ENCODE measurements at regions not wholly inside any gene's neighbourhood (a gene's known extent, or its start where the extent isn't known, plus 50 kb on each side); places are given as distances from the start of the nearest gene placed in this dataset.
A peak's percentile ranks its signal among the peaks of the same experiment; 100 is the strongest.

DNA sequence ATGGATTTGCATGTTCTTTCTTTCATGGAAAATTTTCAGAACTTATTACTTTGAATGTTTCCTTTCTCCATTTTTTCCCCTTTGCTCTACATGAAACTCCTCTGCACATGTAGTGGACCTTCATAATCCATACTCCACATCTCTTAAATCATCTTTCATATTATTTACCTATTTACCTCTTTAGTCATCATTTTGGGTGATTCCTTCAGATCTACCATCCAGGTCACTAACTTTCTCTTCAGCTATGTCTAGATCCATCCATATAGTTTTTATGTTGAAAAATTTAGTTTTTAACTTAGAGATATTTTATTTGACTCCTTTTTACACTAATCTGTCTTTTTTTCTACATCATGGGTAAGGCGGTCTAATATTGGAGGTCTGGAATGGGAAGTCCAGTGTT lies 586.6 kb downstream of the NR2F1-AS1 start:
- DNase-seq = no peak

DNA sequence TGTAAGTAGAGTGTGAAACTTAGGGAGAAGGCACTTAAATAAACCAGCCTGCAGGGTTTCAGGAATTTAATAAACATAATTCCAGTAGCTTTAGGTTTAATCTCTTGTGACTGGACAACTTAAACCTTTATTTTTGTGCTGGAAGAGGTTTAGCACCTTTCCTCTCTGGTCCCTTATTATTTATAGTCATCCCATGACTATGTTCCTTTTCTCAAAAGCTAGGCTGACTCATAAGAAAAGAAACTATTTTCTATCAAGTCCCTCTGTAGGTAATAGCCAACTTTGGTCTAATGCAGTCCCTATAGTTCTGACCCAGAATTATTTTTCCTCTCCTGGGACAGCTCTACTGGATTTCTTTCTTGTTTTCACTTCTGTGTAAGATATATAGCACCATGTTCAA lies 588.9 kb downstream of the NR2F1-AS1 start:
- DNase-seq = no peak

DNA sequence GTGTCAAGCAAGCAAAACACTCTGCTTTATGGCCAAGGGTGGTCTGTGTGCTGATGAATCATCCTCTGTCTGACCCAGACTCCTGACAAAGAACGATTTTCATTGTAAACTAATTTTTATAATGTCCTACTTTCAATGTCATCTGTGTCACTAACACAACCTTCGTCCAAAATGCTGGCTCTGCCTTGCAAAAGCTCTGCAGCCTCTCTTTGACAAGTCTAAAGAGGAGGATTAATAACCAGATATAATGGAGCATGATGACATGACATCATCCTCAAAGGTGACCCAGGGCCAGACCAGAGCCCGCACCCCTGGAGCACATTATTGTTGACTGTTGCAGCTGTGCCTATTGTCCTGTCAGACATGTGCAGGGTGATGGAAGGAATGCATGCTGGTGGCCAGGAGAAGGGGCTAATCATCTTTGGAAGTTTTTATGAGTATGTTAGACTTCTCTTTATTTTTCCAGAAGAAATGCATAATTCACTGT lies 589.4 kb downstream of the NR2F1-AS1 start:
- no peak for DNase-seq

DNA sequence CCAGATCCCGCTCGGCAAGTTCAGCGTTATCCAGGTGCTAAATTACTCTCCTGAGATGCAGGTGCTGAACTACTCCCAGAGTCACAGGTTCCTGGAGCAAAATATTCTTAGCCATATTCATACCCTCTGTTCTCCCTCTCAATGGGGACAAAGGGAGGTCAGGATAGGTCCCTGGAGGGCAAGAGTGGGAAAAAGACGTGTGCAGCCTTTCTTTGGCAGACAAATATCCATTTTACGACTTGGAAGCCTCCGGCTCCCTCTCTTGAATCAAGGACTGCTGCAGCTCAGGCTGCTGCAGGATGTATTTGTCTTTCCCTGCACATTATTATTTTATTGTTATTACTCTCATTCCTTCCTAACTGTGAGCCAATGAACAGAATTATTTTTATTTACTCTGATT lies 590.2 kb downstream of the NR2F1-AS1 start:
- no peak for DNase-seq

DNA sequence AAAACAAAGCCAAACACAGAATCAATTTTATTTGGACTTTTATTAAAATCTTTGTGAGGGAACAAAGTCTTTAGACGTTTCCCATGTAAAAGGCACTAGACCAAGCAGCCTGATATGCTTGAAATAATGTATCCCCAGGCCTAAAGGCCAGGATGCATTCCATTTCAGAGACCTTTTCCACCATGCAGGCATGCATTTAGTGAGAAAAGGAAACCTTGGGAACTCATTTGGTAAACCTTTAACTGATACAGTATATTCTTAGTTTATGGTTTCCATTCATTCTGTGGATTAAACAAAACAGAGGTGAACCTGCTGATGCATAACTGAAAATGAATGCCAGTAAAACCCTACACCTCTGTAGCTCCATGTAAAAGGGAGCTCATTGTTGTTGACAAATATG lies 600.0 kb downstream of the NR2F1-AS1 start:
- no peak for DNase-seq

DNA sequence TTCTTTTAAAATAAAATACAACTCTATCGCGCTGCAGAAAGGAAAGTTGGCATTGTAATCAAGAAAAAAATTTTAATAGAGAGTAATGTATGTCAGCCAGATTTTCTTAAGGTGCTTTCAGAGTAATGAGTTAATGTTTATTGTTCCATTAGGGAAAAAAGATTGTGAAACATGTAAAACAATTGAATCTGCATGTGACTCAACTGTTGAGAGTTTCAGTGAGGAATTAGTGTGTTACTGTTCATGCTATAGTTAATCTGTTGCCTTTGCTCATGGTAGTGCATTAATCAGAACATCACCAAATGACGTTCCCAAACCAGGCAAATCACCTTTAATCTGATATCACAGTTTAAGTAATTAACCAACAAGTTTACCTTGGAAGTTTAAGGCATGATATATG lies 600.5 kb downstream of the NR2F1-AS1 start:
- no peak for DNase-seq

DNA sequence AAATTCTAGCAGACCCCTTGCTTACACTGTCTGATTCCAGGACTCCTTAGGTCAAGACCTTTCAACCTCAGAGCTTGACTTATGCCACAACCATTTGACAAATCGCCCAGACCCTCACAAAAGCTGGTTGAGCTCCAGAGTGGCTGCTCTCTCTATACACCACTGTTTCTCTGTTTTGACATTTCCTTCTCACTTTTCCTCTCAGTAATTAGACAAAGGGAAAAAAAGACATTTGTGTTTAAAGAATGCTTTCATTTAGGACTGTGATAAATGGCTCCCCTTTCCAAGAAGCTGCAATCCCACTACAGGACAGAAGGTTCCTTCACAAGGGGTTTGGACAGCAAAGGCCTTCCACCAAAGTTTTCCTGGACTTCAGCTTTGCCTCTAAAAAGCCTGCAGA lies 601.3 kb downstream of the NR2F1-AS1 start:
- no peak for DNase-seq

DNA sequence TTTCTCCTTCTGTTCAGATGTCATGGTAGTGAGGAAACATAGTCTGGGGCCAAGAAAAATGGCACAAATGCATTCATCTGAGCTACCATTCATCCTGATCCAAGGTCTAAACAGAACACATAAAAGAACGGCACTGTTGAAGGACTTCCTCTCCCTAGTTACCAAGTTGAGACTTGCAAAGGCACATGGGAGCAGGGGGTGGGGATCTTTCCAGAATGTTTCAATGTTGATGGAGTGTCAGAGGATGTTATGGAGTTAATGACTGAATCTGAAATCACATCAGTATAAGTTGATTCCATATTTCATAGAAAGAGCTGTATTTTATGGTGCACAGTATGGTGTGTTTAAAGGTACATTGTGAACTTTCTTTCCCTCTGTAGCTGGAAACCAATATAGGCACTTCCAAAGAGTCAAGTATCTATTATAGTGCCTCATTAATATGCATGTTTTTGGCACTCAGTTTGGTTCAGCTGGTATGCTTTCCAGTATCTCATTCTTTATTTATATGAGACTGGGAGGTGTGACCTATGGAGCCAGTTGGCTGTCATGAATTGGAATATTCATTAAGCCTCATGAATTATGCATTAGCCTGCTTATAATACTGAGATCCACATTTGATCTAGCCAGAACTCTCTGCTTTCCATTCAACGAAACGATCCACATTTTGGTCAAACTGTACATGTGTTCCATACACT lies 603.0 kb downstream of the NR2F1-AS1 start:
- DNase-seq = no peak

DNA sequence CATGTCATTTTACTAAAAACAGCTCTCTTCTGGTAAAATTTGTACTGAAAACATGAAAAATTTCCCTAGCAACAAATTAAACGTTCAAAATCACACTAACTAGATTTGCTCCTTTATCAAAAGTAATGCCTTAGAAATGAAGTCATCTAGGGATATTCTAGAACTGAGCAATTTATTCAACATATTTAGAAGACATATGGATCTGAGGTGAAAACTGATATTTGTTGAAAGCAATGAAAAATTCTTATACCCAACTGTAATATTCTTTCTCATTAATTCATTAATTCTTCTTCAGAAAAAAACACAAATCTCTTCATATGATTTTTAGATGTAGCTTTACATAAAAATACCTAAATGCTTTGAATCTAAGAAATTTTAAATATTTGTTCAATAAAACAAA lies 604.9 kb downstream of the NR2F1-AS1 start:
- no peak for DNase-seq

DNA sequence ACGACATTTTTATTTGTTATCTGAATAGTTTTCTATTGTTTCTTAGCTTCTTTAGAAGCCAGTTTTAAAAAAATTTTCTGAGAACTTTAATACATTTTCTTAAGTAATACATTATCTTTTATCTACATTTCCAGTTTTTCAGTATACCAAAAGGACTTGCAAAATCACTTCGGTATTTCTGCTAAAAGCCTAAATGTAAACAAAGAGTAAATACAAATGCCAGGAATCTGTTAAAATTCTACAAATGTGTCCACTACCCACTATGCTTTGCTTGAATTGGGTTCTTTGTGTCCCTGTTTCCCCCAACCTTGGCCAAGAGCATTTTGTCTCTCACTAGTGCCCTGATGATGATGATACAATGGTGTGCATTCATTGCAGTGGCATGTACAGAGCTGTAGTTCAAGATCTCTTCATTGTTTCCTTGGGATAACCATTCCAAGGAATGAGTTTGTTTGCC lies 611.2 kb downstream of the NR2F1-AS1 start:
- no peak for DNase-seq

DNA sequence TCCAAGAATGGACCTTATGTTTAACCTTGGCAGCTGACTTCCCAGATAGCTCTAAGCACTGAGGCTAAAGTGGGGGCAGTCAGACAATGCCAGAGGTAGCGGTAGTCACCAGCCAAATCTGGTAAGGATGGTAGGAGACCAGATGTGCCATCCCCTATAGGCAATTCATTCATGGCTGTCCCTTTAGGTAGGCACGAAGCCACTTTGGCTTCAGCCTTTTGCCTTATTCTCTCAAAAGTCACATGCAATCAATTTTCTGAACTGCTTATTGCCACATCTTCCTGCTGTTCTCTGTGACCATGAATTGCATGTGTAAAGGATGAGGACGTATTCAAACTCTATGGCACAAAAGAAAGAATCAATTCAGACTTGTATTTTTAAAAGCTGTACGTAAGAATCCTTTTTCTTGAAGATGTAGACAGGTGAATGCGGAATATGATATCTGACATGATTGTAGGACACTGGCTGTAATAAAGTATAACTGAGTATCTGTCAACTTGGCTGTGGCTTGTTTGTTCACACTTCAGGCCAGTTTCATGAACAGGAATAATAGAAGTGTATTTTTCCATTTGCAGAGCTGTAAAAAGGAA lies 611.7 kb downstream of the NR2F1-AS1 start:
- no peak for DNase-seq

DNA sequence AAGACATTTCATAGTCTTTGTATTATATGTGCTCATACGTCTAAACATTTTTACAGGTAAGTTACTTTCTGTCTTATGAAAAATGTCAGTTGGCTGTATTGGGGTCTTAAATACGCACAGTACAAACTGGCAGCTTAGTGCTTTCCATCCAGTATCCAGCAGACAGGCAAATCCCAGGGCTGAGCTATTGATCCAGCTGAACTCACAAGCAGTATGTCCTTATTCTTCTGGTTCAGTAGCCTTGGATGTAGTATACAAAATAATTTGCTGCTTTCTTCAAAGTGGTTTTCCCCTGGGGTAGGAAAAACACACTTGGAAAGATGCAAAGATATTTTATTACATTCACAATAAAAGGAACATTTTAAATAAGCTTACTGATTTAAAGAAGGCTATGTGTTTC lies 617.2 kb downstream of the NR2F1-AS1 start:
- DNase-seq = no peak

DNA sequence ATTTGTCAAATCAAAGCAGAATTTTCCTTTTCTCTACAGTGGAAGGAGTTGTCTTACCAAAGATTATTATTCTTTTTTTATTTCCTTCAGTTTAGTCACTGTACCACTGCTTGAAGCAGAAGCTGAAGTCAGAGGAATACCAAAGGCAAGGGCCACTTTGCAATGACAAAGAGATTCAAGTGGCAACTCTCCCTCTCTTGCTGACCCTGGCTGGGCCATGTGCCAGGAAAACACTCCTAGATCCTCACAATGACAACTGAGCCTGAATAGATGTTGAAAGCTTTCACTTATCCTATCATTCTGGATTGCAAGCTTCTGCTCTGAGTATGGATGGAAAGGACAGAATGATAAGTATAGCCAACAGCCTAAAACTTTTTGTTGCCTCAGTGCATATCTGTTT lies 618.3 kb downstream of the NR2F1-AS1 start:
- DNase-seq = no peak

DNA sequence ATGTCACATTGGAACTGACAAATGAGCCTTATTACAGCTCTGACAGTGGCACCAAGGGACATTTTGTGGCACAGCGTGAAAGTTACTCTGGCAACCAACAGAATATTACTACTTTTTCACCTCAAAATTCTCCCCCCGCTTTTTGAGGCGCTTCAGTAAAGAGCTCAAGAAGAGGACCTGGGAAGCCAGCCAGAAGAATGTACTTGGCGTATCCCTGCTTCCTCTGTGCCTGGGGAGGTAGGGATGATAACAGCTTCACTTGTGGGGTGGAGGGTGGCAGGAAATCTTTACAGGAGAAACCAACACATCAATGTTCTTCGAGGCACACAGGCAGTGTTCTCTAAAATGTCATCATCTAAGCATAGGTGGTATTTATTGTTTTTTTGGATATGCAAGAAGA lies 624.1 kb downstream of the NR2F1-AS1 start:
- DNase-seq = no peak

DNA sequence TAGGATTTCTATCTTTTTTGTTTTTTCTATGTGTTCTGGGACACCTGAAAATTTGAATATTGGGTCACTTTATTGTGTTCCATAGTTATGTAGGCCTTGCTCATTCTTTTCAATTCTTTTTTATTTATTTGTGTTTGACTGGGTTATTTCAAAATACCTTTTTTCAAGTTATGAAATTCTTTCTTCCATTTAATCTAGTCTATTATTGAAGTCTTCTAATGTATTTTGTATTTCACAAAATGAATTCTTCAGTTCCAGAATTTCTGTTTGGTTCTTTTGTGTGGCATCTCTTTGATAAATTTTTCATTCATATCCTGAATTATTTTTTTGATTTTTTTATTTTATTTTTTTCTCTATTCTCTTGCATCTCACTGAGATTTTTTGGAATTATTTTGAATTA lies 628.8 kb downstream of the NR2F1-AS1 start:
- no peak for DNase-seq

DNA sequence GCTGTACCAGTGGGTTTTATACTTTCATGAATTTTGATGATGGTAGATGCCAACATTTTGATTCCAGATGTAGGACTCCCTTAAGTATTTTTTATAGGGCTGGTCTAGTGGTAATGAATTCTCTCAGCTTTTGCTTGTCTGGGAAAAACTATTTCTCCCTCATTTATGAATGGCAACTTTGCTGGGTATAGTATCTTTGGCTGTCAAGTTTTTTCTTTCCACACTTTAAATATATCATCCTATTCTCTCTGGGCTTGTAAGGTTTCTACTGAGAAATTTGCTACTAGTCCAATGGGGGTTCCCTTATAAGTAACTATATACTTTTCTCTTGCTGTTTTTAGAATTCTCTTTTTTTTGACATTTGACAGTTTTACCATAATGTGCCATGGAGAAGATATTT lies 629.3 kb downstream of the NR2F1-AS1 start:
- DNase-seq = no peak

DNA sequence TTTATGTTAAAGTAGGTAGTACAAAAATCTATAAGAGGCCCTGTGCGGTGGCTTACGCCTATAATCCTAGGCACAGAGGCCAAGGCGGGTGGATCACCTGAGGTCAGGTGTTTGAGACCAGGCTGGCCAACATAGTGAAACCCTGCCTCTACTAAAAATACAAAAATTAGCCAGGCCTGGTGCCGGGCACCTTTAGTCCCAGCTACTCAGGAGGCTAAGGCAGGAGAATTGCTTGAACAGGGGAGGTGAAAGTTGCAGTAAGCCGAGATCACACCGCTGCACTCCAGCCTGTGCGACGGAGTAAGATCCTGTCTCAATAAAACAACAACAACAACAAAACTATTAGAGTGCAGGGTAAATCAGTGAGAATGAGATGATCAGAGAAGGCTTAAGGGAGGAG lies 634.5 kb downstream of the NR2F1-AS1 start:
- no peak for DNase-seq

DNA sequence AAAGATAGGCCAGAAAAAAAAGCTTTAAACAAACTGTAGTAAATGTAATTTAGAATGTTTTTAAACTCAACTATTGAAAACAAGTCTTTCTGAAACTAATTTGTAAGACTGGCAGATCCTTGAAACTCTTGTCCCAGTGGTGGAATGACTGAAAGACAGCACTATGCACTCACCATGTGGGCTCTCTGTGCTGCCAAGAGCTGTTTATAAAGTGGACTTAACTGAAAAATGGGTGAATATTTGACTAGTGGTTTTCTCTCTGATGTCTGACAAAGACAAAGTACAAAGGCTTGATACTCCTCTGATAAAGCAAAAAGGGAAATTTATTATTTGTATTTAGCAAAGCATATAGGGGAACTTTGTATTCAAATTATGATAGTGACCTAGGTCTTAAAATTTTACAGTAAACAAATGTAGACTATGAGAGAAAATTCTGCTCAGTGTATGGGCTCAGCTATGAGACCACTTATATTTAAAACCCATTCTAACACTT lies 635.4 kb downstream of the NR2F1-AS1 start:
- peak; percentile 7 for DNase-seq

DNA sequence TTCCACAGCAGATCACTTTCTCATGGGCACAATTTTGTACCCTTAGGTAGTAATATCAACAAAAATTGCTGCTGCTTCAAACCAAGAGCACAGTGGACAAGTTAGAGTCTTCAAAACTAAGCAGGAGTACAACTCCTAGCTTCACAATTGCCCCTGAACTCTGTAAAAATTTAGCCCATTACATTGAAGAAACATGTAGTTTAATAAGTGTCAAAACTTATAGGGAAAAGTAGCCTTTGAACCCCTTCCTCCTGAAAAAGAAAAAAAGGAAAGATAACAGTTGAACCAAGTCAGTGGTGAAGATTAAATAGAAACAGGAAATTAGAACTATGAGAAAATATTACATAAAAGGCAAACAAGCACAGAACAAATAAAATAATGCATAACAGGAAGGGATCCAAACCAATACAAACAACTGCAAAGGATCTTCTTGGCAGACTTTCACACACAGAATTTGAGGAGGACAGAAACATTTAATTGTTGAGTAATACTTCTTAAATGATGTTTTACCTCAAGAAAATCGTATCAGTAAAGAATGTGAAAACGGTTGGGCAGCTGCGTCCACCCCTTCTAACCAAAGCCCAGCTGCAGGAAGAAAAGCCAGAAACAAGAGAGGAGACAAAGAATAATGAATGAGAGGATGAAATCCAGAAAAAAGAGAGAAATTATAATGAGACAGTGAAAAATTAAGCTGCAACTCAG lies 636.0 kb downstream of the NR2F1-AS1 start:
- peak; percentile 17 for DNase-seq

DNA sequence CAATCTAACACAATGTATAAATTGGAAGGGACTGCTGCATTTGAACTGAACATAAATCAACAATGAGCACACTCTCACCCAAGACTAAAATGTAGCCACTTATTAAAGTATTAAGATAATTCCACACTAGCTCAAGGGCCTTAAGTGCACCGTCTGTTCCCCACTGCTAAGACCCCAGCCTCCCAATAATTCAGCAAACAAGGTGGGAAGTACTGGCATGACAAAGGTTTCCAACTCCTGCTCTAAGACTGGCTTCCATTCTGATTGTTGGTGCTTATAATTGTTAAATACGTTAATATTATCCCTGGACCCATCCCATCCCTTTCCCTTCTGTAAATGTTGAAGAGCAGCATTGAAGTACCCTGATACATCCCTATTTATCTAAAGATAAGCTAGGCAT lies 636.7 kb downstream of the NR2F1-AS1 start:
- DNase-seq = no peak

DNA sequence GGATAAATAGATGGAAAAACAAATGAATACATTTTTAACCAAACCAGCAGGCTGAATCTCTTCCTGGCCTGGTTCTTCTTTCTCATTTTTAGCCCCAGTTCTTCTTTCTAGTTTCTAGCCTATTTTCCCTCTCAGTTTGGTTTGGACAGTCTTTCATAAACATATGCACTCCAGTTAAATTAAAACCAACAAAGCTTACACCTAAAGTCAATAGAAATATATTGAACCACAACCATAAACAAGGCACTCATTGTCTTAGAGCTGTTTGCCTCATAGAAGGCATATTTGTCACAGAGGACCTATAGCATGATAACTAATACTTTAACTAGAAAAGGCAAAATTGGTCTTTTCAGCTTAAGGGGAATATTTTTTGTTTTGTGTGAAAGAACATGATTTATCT lies 638.3 kb downstream of the NR2F1-AS1 start:
- no peak for DNase-seq

DNA sequence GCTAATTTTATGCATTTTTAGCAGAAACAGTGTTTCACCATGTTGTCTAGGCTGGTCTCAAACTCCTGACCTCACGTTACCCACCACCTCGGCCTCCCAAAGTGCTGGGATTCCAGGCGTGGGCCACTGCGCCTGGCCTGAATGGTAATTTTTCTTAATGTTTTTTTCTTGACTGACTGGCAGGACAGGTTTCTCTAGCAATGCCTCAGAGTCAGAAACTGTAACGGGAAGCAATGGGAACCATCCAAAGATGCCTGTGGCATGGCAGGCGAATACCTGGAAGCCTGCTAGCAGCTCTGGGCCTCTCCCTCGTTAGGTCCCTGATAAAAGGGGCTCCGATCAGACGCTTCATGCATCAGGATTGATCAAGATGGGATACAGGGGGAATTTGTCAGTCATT lies 639.2 kb downstream of the NR2F1-AS1 start:
- no peak for DNase-seq

DNA sequence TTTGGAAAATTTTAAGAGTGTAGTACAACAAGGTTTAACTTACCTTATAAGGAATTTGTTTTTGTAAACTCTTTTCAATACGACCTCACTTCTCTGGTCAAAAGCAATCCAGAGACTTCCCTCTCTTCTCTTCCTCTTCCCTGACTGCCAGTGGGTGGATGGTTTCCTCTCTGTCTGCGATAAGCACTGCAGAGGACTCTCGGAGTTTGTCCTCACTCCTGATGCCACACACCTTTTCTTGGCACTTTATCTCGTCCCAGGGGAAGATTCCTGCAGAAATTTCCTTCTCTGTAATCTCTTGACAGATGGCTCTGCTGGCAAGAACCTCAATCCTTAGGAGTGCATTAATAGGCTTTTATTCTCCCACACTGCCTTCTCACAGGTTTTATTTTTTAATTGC lies 641.6 kb downstream of the NR2F1-AS1 start:
- no peak for DNase-seq
